Posterior cingulate gyrus (tissue), 11 donors: ENCODE measurements at regions not wholly inside any gene's neighbourhood (a gene's known extent, or its start where the extent isn't known, plus 50 kb on each side); places are given as distances from the start of the nearest gene placed in this dataset.

Experiments
- DNase-seq, 10 donors: peaks; one replicate each; pipeline versions ENCODE4 v3.0.0 to v3.0.0-alpha.2; 2020 to 2021; ENCODE audit warnings: mixed read lengths in 3 of 10
- intact Hi-C: fragments of 100-400 bp; cut with DNase I; formaldehyde crosslinking; loops from one replicate; pipeline ENCODE4 v1.15.1; 2023

GRCh38 chr14:22513066-22513812 lies 75.8 kb downstream of the DAD1 start:
- DNase-seq = no peak
- intact Hi-C loops = no loop called here

GRCh38 chr14:22512106-22512814 lies 76.8 kb downstream of the DAD1 start:
- no peak for DNase-seq
- intact Hi-C loops = no loop called here

- intact Hi-C loops = no loop called here
- DNase-seq = no peak
These were observed 78.4 kb downstream of the DAD1 start for GRCh38 chr14:22510527-22511110.

GRCh38 chr14:22509751-22510300 lies 79.2 kb downstream of the DAD1 start:
- intact Hi-C loops = no loop called here
- no peak for DNase-seq

- DNase-seq = no peak
- intact Hi-C loops = no loop called here
These were observed 79.9 kb downstream of the DAD1 start for GRCh38 chr14:22509036-22509709.

- intact Hi-C loops = no loop called here
- DNase-seq = no peak
These were observed 80.4 kb downstream of the DAD1 start for GRCh38 chr14:22508662-22509035.

GRCh38 chr14:22508150-22508457 lies 80.9 kb downstream of the DAD1 start:
- intact Hi-C loops = no loop called here
- DNase-seq = no peak

GRCh38 chr14:22506778-22507351 lies 82.2 kb downstream of the DAD1 start:
- intact Hi-C loops = no loop called here
- no peak for DNase-seq

- DNase-seq = no peak
- intact Hi-C loops = no loop called here
These were observed 82.7 kb downstream of the DAD1 start for GRCh38 chr14:22506378-22506710.

GRCh38 chr14:22505697-22506377 lies 83.2 kb downstream of the DAD1 start:
- intact Hi-C loops = no loop called here
- no peak for DNase-seq

- no peak for DNase-seq
- intact Hi-C loops = no loop called here
These were observed 83.7 kb downstream of the DAD1 start for GRCh38 chr14:22505309-22505696.

GRCh38 chr14:22502551-22502950 lies 86.5 kb downstream of the DAD1 start:
- DNase-seq = no peak
- intact Hi-C loops = no loop called here

- no peak for DNase-seq
- intact Hi-C loops = no loop called here
These were observed 87.0 kb downstream of the DAD1 start for GRCh38 chr14:22502007-22502406.

- intact Hi-C loops = no loop called here
These were observed 87.9 kb downstream of the DAD1 start for GRCh38 chr14:22500954-22501726.

GRCh38 chr14:22500525-22500924 lies 88.5 kb downstream of the DAD1 start:
- DNase-seq = no peak
- intact Hi-C loops = no loop called here

More at GRCh38 chr14:22500954-22501726, 87.9 kb downstream of the DAD1 start:
- no peak for DNase-seq

GRCh38 chr14:22497671-22498093 lies 91.3 kb downstream of the DAD1 start:
- no peak for DNase-seq
- intact Hi-C loops = no loop called here

GRCh38 chr14:22497144-22497423 lies 91.9 kb downstream of the DAD1 start:
- DNase-seq = no peak
- intact Hi-C loops = no loop called here

- DNase-seq = no peak
- intact Hi-C loops = no loop called here
These were observed 94.4 kb downstream of the DAD1 start for GRCh38 chr14:22494486-22495135.

- no peak for DNase-seq
- intact Hi-C loops = no loop called here
These were observed 95.3 kb downstream of the DAD1 start for GRCh38 chr14:22493753-22494152.
